Keratinocyte (primary cell): ENCODE measurements at regions not wholly inside any gene's neighbourhood (a gene's known extent, or its start where the extent isn't known, plus 50 kb on each side); places are given as distances from the start of the nearest gene placed in this dataset.

ENCODE experiments used
- DNase-seq: peaks from one replicate; pipeline ENCODE4 v3.0.0-alpha.2; 2011; ENCODE audit warnings: low read depth, missing footprints, low spot score
- FAIRE-seq: peaks from 2 replicates; lab custom pipeline; 2011; peaks lifted over from hg19 to GRCh38; lab: Jason Lieb, UNC
- H2AFZ ChIP-seq: 2 replicates; pipeline ENCODE4 v1.6.0; 2012; ENCODE audit warnings: low read length, control low read depth, inconsistent platforms; ENCODE audit not compliant: control insufficient read depth
- H3K27ac ChIP-seq: 2 replicates; pipeline ENCODE4 v1.5.1; 2011; ENCODE audit warnings: low read length; ENCODE audit not compliant: control insufficient read depth, insufficient read depth
- H3K27me3 ChIP-seq: 3 replicates; pipeline ENCODE4 v1.6.0; 2011; ENCODE audit warnings: low read length; ENCODE audit not compliant: control insufficient read depth, insufficient read depth; ENCODE audit errors: extremely low read depth
- H3K36me3 ChIP-seq, 2 experiments: 2 replicates in 1 of 2; 3 replicates in 1 of 2; pipeline ENCODE4 v1.5.1; 2011; ENCODE audit warnings: low read length in 2 of 2, mild to moderate bottlenecking in 1 of 2; ENCODE audit not compliant: control insufficient read depth in 2 of 2, insufficient read depth in 2 of 2; ENCODE audit errors: extremely low read depth in 1 of 2
- H3K4me1 ChIP-seq: 3 replicates; pipeline ENCODE4 v1.5.1; 2011; ENCODE audit warnings: low read length; ENCODE audit not compliant: control insufficient read depth, insufficient read depth; ENCODE audit errors: extremely low read depth
- H3K4me2 ChIP-seq: 3 replicates; pipeline ENCODE4 v1.6.0; 2011; ENCODE audit warnings: low read depth, low read length; ENCODE audit not compliant: control insufficient read depth, insufficient read depth; ENCODE audit errors: extremely low read depth
- H3K4me3 ChIP-seq, 3 experiments: fragments of 200-600 bp in 1 of 3; sonication (generic) in 1 of 3; 2 replicates in 2 of 3; 3 replicates in 1 of 3; pipeline ENCODE4 v1.5.1; 2011 to 2016; ENCODE audit warnings: low read length in 3 of 3, mild to moderate bottlenecking in 3 of 3, control low read depth in 2 of 3, inconsistent platforms in 1 of 3, low read depth in 1 of 3, mixed read lengths in 1 of 3, mixed run types in 1 of 3, moderate library complexity in 1 of 3; ENCODE audit not compliant: control insufficient read depth in 2 of 3, insufficient read depth in 2 of 3; ENCODE audit errors: extremely low read depth in 1 of 3
- H3K79me2 ChIP-seq: 2 replicates; pipeline ENCODE4 v1.6.0; 2012; ENCODE audit warnings: low read length; ENCODE audit not compliant: control insufficient read depth, insufficient read depth
- H3K9ac ChIP-seq: 3 replicates; pipeline ENCODE4 v1.6.0; 2011; ENCODE audit warnings: low read length; ENCODE audit not compliant: control insufficient read depth, insufficient read depth; ENCODE audit errors: extremely low read depth
- H3K9me1 ChIP-seq: 3 replicates; pipeline ENCODE4 v1.6.0; 2011; ENCODE audit warnings: low read length; ENCODE audit not compliant: control insufficient read depth, insufficient read depth; ENCODE audit errors: extremely low read depth
- H3K9me3 ChIP-seq: 2 replicates; pipeline ENCODE4 v1.5.1; 2012; ENCODE audit warnings: low read depth, low read length; ENCODE audit not compliant: control insufficient read depth
- H4K20me1 ChIP-seq: 3 replicates; pipeline ENCODE4 v1.6.0; 2011; ENCODE audit warnings: low read length; ENCODE audit not compliant: control insufficient read depth, insufficient read depth; ENCODE audit errors: extremely low read depth
- EZH2 ChIP-seq: IDR thresholded peaks from one replicate; pipeline ENCODE4 v1.6.1; 2012; ENCODE audit warnings: inconsistent platforms, mild to moderate bottlenecking, low read length, moderate library complexity
- dilution Hi-C: fragments of 300-500 bp; cut with MboI; formaldehyde crosslinking; loops from one replicate; pipeline ENCODE4 v1.7.0; 2020; ENCODE audit warnings: low sequenced_read_pairs; ENCODE audit not compliant: extremely low pct_ligation_motif_present
- TF ChIP-seq, protein P1 (sequence below), 3 experiments: IDR thresholded peaks in 1 of 3; conservative IDR thresholded peaks in 1 of 3; optimal IDR thresholded peaks in 1 of 3; 2 replicates in 2 of 3; 3 replicates in 1 of 3; pipeline versions ENCODE3 to v1.5.1; 2011; ENCODE audit warnings: low read length in 3 of 3, mild to moderate bottlenecking in 3 of 3, moderate library complexity in 2 of 3, control low read depth in 1 of 3, inconsistent platforms in 1 of 3; ENCODE audit not compliant: insufficient read depth in 2 of 3; ENCODE audit errors: extremely low read depth in 1 of 3

DNA sequence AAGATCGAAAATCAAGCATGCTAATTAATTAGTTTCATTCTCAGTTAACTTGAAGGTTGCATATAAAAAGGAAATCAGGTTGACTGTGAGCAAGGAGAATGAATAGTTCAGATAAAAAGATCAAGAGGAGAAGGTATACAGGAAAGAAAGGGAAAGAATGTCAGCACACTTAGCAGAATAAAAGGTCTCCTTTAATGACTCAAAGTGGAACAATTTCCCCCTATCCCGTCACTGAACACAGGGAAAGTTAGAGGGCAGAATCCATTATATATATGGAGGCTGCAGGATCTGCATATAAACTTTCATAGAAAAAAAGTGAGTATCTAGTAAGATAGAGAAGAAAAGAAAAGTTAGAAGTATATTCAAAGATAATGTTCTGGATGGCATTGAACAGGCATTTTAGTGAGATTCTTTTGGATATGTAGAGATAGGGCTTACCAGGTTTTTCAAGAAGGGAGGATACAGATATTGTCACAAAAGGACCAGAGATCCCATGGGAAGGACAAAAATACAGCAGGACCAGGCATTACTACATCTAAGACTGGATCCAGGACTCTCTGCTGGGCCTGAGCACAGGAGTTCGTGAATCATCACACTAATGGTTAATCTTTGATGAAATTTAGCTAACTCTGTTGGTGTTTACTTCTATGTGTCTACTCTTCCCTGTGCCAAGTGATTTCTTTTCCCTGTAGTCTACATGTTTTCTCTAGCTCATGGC, 988.2 kb upstream of the ARRDC3 start:
- no peaks in the 10 kb centered on the region for H4K20me1 ChIP-seq
- H3K27me3 ChIP-seq, result no peaks in the 10 kb centered on the region
- FAIRE-seq, result no peak
- H2AFZ ChIP-seq, result no peak overlapping the region
- H3K79me2 ChIP-seq, result no peaks in the 10 kb centered on the region
- no peaks in the 10 kb centered on the region for H3K9me1 ChIP-seq
- no peak overlapping the region for H3K27ac ChIP-seq
- no peaks in the 10 kb centered on the region for H3K9me3 ChIP-seq
- no peaks in the 10 kb centered on the region for H3K36me3 ChIP-seq
- H3K4me2 ChIP-seq, result no peak overlapping the region
- TF ChIP-seq EZH2, result no peak
- TF ChIP-seq, protein P1, sequence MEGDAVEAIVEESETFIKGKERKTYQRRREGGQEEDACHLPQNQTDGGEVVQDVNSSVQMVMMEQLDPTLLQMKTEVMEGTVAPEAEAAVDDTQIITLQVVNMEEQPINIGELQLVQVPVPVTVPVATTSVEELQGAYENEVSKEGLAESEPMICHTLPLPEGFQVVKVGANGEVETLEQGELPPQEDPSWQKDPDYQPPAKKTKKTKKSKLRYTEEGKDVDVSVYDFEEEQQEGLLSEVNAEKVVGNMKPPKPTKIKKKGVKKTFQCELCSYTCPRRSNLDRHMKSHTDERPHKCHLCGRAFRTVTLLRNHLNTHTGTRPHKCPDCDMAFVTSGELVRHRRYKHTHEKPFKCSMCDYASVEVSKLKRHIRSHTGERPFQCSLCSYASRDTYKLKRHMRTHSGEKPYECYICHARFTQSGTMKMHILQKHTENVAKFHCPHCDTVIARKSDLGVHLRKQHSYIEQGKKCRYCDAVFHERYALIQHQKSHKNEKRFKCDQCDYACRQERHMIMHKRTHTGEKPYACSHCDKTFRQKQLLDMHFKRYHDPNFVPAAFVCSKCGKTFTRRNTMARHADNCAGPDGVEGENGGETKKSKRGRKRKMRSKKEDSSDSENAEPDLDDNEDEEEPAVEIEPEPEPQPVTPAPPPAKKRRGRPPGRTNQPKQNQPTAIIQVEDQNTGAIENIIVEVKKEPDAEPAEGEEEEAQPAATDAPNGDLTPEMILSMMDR (optimal IDR thresholded peaks at IDR 0.05 in 1 of 3, IDR thresholded peaks at IDR 0.05 in 1 of 3, conservative IDR thresholded peaks at IDR 0.05 in 1 of 3; ENCODE audit: extremely low read depth in 1 of 3, insufficient read depth in 2 of 3, low read length in 3 of 3), result no peak
- dilution Hi-C loops, result no loop called here
- DNase-seq, result no peak
- H3K4me1 ChIP-seq, result no peaks in the 10 kb centered on the region
- H3K4me3 ChIP-seq, result no peak overlapping the region
- H3K9ac ChIP-seq, result no peak overlapping the region

DNA sequence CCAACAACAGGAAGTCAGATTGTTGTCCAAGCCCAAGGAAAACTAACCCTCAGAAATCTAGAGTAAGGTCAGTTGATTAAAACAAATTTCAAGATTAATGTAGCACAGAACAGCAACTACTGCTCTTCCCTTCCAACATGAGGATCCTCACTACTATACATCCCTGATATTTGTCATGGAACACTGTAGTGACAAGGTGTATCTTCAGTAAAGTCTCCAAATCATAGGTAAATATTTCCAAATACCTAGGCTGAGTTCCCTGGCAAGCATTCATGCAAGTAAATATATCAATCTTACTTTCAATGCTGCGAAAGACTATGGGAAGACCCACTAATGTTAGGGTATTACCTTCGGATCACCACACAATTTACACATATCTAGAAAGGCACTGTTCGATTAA, 986.9 kb upstream of the ARRDC3 start:
- no peak overlapping the region for H3K27ac ChIP-seq
- H3K9me3 ChIP-seq, result no peaks in the 10 kb centered on the region
- H3K4me2 ChIP-seq, result no peak overlapping the region
- H3K79me2 ChIP-seq, result no peaks in the 10 kb centered on the region
- TF ChIP-seq EZH2, result no peak
- TF ChIP-seq, protein P1 (optimal IDR thresholded peaks at IDR 0.05 in 1 of 3, IDR thresholded peaks at IDR 0.05 in 1 of 3, conservative IDR thresholded peaks at IDR 0.05 in 1 of 3; ENCODE audit: extremely low read depth in 1 of 3, insufficient read depth in 2 of 3, low read length in 3 of 3), result no peak
- no peaks in the 10 kb centered on the region for H3K36me3 ChIP-seq
- H3K9me1 ChIP-seq, result no peaks in the 10 kb centered on the region
- no peak overlapping the region for H3K4me3 ChIP-seq
- no peak for FAIRE-seq
- no peaks in the 10 kb centered on the region for H4K20me1 ChIP-seq
- H2AFZ ChIP-seq, result no peak overlapping the region
- DNase-seq, result no peak
- no peak overlapping the region for H3K9ac ChIP-seq
- dilution Hi-C loops, result no loop called here
- no peaks in the 10 kb centered on the region for H3K27me3 ChIP-seq
- H3K4me1 ChIP-seq, result no peaks in the 10 kb centered on the region
